GM23338 (cell line): ENCODE measurements at regions not wholly inside any gene's neighbourhood (a gene's known extent, or its start where the extent isn't known, plus 50 kb on each side); places are given as distances from the start of the nearest gene placed in this dataset.

Source experiments
- ATAC-seq: fragments of 200-7000 bp; cut with Tn5 transposase; 3 replicates; pipeline ENCODE4 v1.9.1; 2020
- DNase-seq: peaks from one replicate; pipeline ENCODE4 v3.0.0-alpha.2; 2015; ENCODE audit warnings: low spot score
- H2AFZ ChIP-seq: fragments of 200-600 bp; sonication (generic); 2 replicates; pipeline ENCODE4 v1.8.0; 2016; ENCODE audit warnings: antibody characterized with exemption, mild to moderate bottlenecking, moderate library complexity
- H3F3A ChIP-seq: fragments of 200-600 bp; sonication (generic); replicated peaks from 2 replicates; pipeline ENCODE4 v1.8.0; 2017; ENCODE audit warnings: antibody characterized with exemption, mixed run types, low read depth
- H3K27ac ChIP-seq: fragments of 200-600 bp; sonication (generic); 2 replicates; pipeline ENCODE4 v1.6.1; 2016; ENCODE audit warnings: low read depth
- H3K27me3 ChIP-seq: fragments of 200-600 bp; sonication (generic); 2 replicates; pipeline ENCODE4 v1.8.0; 2016; ENCODE audit warnings: mild to moderate bottlenecking, mixed run types, moderate library complexity; ENCODE audit not compliant: insufficient read depth
- H3K36me3 ChIP-seq: fragments of 200-600 bp; sonication (generic); 2 replicates; pipeline ENCODE4 v1.8.0; 2016; ENCODE audit warnings: mild to moderate bottlenecking; ENCODE audit not compliant: insufficient read depth
- H3K4me1 ChIP-seq: fragments of 200-600 bp; sonication (generic); 2 replicates; pipeline ENCODE4 v1.8.0; 2016; ENCODE audit warnings: mild to moderate bottlenecking, moderate library complexity; ENCODE audit not compliant: insufficient read depth
- H3K4me2 ChIP-seq: fragments of 200-600 bp; sonication (generic); 2 replicates; pipeline ENCODE4 v1.7.1; 2017; ENCODE audit warnings: mixed run types
- H3K4me3 ChIP-seq: fragments of 200-600 bp; sonication (generic); 2 replicates; pipeline ENCODE4 v1.6.1; 2016; ENCODE audit warnings: mixed run types
- H3K79me2 ChIP-seq: fragments of 200-600 bp; sonication (generic); replicated peaks from 2 replicates; pipeline ENCODE4 v1.8.0; 2017; ENCODE audit warnings: mild to moderate bottlenecking; ENCODE audit not compliant: insufficient read depth
- H3K9me2 ChIP-seq: fragments of 200-600 bp; sonication (generic); 2 replicates; pipeline ENCODE4 v1.8.0; 2017; ENCODE audit not compliant: insufficient read depth
- H4K20me1 ChIP-seq: fragments of 200-600 bp; sonication (generic); replicated peaks from 2 replicates; pipeline ENCODE4 v1.8.0; 2017; ENCODE audit warnings: mild to moderate bottlenecking; ENCODE audit not compliant: insufficient read depth
- H3K27ac Mint-ChIP-seq: 2 replicates; pipeline ENCODE4 v1.8.0; 2020; ENCODE audit warnings: inconsistent platforms, mild to moderate bottlenecking, moderate library complexity, mixed read lengths
- H3K27me3 Mint-ChIP-seq: 3 replicates; pipeline ENCODE4 v1.8.0; 2022; ENCODE audit warnings: low read depth, mild to moderate bottlenecking, moderate library complexity, mixed read lengths, inconsistent platforms; ENCODE audit not compliant: insufficient read depth, poor library complexity
- H3K36me3 Mint-ChIP-seq: 3 replicates; pipeline ENCODE4 v1.8.0; 2021; ENCODE audit warnings: low read depth, mild to moderate bottlenecking, inconsistent platforms, moderate library complexity, mixed read lengths
- H3K4me1 Mint-ChIP-seq: 3 replicates; pipeline ENCODE4 v1.8.0; 2020; ENCODE audit warnings: mild to moderate bottlenecking, inconsistent platforms, mixed read lengths
- H3K4me3 Mint-ChIP-seq: 3 replicates; pipeline ENCODE4 v1.8.0; 2021; ENCODE audit warnings: moderate library complexity, mild to moderate bottlenecking, inconsistent platforms, mixed read lengths
- H3K9me3 Mint-ChIP-seq: 3 replicates; pipeline ENCODE4 v1.8.0; 2020; ENCODE audit warnings: moderate library complexity, mild to moderate bottlenecking, inconsistent platforms, mixed read lengths
- CREB1 ChIP-seq: fragments of 250-450 bp; sonication (Bioruptor Pico); IDR thresholded peaks from 2 replicates; pipeline ENCODE4 v1.5.0; 2020; ENCODE audit warnings: low read depth, mild to moderate bottlenecking, moderate library complexity
- ETS1 ChIP-seq: IDR thresholded peaks from 2 replicates; pipeline ENCODE4 v1.6.1; 2016; ENCODE audit warnings: antibody characterized with exemption
- EZH2phosphoT487 ChIP-seq: fragments of 200-600 bp; sonication (generic); IDR thresholded peaks from one replicate; pipeline ENCODE4 v1.8.1; 2018; ENCODE audit warnings: antibody characterized with exemption; ENCODE audit not compliant: unreplicated experiment
- JUNB ChIP-seq: IDR thresholded peaks from one replicate; pipeline ENCODE4 v1.6.1; 2016; ENCODE audit warnings: antibody characterized with exemption; ENCODE audit not compliant: unreplicated experiment
- POLR2AphosphoS5 ChIP-seq: IDR thresholded peaks from 2 replicates; pipeline ENCODE4 v1.6.1; 2016; ENCODE audit warnings: antibody characterized with exemption, low read depth
- REST ChIP-seq: IDR thresholded peaks from one replicate; pipeline ENCODE4 v1.6.1; 2018; ENCODE audit warnings: antibody characterized with exemption; ENCODE audit not compliant: unreplicated experiment
- ZNF331 ChIP-seq: fragments of 250-450 bp; sonication (Bioruptor Pico); IDR thresholded peaks from 2 replicates; pipeline ENCODE4 v1.5.0; 2020; ENCODE audit warnings: low read depth, mild to moderate bottlenecking, moderate library complexity
- ZNF462 ChIP-seq: fragments of 250-450 bp; sonication (Bioruptor Pico); IDR thresholded peaks from 2 replicates; pipeline ENCODE4 v1.5.0; 2020; ENCODE audit warnings: mild to moderate bottlenecking, moderate library complexity

- no peaks in the 10 kb centered on the region for H3K4me1 ChIP-seq
- no peaks in the 10 kb centered on the region for H3K27me3 Mint-ChIP-seq
These were observed 175.7 kb upstream of the EGLN3 start for GRCh38 chr14:34126586-34126985.

More at GRCh38 chr14:34126586-34126985, 175.7 kb upstream of the EGLN3 start:
- no peaks in the 10 kb centered on the region for H3K79me2 ChIP-seq
- H3K36me3 ChIP-seq, result no peaks in the 10 kb centered on the region
- H3K4me1 Mint-ChIP-seq, result no peaks in the 10 kb centered on the region
- no peak for ATAC-seq
- no peaks in the 10 kb centered on the region for H3K9me3 Mint-ChIP-seq
- H3K4me3 Mint-ChIP-seq, result no peak overlapping the region
- no peak overlapping the region for H2AFZ ChIP-seq
- no peak overlapping the region for H3K4me2 ChIP-seq
- H3K4me3 ChIP-seq, result no peak overlapping the region
- H3F3A ChIP-seq, result no peaks in the 10 kb centered on the region
- H3K9me2 ChIP-seq, result peaks cover 13% of the 10 kb centered on the region; the same call in 1 of the 2 replicates
- DNase-seq, result no peak
- no peak overlapping the region for H3K27ac Mint-ChIP-seq
- no peak overlapping the region for H3K27ac ChIP-seq
- no peaks in the 10 kb centered on the region for H3K36me3 Mint-ChIP-seq
- H3K27me3 ChIP-seq, result no peaks in the 10 kb centered on the region
- no peaks in the 10 kb centered on the region for H4K20me1 ChIP-seq
- TF ChIP-seq REST (no peak), ETS1 (no peak), POLR2AphosphoS5 (no peak), CREB1 (CRISPR knock-in tag) (no peak), JUNB (no peak), ZNF462 (no peak), EZH2phosphoT487 (no peak), ZNF331 (CRISPR knock-in tag) (no peak)
